Activated T-helper 9 cell treated with anti-CD3 and anti-CD28 coated beads, Interleukin-2, amount 50 U/mL, for 16 hours (primary cell): ENCODE measurements at regions not wholly inside any gene's neighbourhood (a gene's known extent, or its start where the extent isn't known, plus 50 kb on each side); places are given as distances from the start of the nearest gene placed in this dataset.

Source experiments
- DNase-seq: peaks from one replicate; pipeline ENCODE4 v3.0.0-alpha.2; 2020; ENCODE audit warnings: low read depth

- DNase-seq = no peak
Observed at GRCh38 chrX:39856472-39857121, 241.2 kb downstream of the BCOR start.

DNA sequence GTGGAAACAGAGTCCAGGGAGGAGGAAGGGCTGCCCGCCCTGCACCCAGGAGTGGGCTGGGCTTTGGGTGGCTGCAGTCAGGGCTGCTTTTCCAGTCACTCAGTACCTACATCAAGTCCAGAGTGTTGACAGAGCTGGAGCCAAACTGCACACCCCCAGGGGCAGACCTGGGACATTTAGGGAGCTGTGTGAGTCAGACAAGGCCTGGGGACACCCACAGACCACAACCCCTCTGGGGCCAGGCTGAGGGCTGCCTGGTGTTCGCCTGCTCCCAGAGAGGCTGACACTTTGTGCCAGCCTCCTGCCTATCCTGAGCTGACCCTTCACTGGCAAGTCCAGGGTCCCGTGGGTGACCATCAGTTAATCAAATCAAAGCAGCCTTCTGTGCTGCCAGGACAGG lies 240.0 kb downstream of the BCOR start:
- peak; percentile 23 for DNase-seq

DNA sequence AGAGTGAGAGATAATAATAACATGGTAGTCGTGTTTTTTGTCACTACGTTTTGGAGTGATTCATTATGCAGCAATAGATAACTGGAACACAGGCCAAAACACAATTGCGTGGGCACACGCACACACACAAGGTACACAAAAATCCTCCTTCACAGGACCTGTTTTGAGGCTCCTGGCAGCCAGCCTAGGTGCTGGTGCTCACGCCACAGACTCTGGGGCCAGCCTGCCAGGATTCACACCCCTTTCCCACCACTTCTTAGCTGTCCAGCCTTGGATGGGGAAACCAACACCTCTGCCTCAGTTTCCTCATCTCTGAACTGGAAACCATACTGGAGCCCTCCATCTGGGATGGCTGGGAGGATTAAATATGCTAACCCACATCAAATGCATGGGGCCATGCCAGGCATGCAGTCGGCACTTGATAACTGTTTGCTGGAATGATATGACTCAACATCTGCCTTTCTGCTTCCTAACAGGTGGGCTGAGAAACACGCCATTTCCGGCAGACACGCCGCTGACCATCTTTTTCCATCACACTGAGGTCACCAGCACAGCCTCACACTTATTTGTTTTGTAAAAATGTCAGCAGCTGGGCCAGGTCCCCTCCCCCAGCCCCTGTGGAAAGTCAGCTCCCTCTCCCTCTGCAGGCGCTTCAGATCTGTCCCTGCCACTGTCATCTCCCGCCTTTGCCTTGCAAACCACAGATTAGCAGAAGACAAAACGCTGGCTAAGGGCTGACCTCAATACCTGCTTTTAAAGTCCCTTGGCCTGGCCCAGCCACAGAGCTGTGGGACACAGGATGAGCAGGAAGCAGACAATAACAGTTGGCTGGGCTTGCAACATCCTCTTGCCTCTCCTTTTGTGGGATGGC lies 237.5 kb downstream of the BCOR start:
- DNase-seq = peak; percentile 79

- DNase-seq = no peak
Observed at GRCh38 chrX:39862963-39863362, 234.8 kb downstream of the BCOR start.

DNA sequence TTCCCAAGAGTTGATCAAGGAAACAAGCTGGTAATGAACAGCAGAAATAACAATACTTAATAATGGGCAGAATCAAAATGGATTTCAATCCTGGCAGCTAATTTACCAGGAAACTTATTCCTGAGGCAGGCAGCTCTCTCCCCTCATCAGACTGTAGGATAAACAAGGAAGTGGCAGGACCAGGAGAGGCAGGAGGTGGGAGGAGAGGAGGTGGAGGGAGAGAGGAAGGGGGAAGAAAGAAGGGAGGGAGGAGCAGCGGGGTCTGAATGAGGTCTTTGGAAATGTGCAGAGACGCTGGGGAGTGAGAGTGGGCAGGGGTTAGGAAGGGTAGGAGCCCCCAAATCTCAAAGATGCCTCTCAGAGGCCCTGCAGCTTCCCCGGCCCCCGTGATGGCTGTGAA lies 231.5 kb downstream of the BCOR start:
- DNase-seq = no peak

GRCh38 chrX:39869846-39870601 lies 227.7 kb downstream of the BCOR start:
- peak; percentile 71 for DNase-seq

DNA sequence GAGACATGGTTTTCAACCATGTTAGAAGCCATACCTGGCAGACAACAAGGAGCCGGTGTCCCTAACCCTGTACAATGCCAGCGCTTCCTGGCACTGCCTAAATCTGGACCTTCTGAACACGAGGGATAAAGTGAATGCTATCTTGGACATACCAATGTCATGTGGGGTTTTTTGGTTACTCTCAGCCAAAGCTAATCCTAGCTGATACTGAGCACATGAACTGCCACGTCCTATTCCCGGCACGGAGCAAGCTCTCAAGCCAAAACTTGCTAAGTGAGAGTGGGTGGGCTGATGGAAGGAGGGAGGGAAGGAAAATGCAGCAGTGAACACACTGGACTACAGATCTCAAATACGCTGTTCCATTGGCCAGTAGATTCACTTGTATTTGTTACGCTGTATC lies 226.1 kb downstream of the BCOR start:
- no peak for DNase-seq

- no peak for DNase-seq
Observed at GRCh38 chrX:39873117-39873516, 224.6 kb downstream of the BCOR start.

- DNase-seq = peak; percentile 65
Observed at GRCh38 chrX:39874202-39874816, 223.4 kb downstream of the BCOR start.

- no peak for DNase-seq
Observed at GRCh38 chrX:39875834-39876628, 221.7 kb downstream of the BCOR start.

DNA sequence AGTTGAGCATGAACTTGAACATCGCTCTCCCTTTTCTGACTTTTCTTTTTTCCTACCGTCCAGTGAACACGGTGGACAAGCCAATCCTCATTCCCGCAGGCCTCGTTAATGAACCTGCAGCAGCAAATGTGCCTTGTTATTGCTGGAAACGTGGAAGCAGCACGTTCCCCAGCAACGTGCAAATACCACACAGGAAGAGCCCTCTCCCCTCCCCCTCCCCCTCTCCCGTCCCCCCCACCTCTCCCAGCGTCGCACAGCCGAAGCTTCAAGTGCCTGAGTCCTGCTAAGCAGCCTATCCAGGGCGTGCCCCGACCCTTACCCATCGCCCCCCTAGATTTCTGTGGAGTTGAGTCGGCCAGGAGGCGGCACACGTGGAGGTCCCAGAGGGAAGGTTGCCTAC lies 219.9 kb downstream of the BCOR start:
- DNase-seq = no peak

DNA sequence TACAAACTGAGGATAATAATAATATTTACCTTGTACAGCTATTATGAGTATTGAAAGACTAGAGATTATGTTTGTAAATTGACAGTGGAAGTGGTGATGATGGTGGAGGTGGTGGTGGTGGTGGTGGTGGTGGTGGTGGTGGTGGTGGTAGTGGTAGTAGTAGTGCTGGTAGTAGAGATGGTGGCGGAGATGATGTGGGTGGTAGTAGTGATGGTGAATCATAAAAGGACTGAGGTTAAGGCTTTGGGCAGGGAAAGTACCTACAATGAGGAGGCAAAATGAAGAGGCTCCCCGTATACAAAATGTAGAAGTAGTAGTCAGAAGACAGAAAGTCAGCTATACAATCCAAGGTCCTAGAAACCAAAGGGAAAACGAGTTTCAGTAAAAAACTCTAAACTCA lies 214.1 kb downstream of the BCOR start:
- DNase-seq = peak; percentile 39

DNA sequence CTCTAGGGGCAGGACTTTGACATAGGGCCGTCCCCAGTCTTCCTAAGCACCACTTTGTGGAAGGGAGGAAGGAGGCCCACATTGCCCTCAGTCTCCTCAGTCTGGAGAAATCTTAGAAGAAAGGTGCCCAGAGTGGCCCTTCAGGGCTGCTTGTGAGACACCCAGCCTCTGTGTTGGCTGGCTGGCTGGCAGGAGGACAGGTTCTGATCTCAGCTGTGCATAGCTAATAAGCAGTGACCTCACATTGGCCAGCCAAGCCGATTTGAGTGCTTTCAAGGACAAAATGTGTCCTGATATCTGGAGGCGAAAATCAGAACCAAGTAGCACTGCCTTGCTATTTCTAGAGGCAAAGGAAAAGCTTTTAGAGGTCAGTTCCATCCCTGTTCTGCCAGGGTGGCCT lies 211.5 kb downstream of the BCOR start:
- DNase-seq = no peak

- no peak for DNase-seq
Observed at GRCh38 chrX:39888730-39889129, 209.0 kb downstream of the BCOR start.

DNA sequence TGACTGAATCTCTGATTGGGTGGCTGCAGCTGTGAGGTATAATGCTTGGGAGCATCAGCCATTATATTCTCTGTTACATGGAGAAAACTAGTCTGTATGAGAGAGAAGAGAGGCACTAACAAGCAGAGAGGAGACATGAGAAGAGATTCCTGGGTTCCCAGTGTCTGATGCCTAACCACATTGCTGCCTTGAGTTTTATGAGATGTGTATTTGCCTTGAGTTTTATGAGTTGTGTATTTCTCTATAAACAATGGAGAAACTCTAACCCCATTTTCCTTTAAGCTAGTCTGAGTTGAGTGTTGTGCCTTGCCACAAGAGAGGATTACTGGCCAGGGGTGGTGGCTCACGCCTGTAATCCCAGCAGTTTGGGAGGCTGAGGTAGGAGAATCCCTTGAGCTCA lies 208.1 kb downstream of the BCOR start:
- DNase-seq = no peak

DNA sequence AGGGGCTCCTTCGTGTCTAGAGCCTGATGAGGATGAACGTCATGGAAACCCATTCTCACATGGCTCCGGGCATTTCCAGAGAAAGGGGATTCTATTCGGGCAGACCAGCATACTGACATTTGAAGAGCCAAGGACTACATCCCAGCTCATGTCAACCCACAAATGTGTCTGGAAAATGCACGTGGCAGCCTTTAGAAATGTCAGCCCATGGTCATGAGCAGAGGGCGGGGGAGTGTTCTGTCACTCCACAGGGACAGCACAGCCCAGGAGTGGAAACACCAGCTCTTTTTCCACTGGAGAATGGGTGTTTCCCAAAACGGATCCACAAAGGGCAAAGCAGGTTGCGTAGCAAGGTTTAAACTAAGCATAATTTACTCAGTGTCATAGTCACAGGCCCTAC lies 207.0 kb downstream of the BCOR start:
- no peak for DNase-seq

DNA sequence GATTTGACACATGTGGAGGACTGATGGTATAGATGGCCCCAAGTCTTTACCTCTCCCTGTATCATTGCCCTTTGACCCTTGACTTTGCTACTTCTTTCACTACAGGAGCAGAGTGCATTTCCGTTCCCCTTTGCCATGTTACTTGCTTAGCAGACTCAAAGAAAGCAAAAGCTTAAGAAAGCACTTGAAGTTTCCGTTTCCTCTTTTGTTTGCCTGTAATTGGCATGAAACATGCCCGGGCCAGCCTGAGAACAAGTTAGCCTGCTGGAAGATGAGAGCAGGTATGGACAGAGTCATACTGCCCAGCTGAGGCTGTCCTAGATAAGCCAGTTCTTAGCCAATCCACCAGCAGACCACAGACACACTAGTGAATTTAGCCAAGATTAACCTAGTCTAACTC lies 206.0 kb downstream of the BCOR start:
- no peak for DNase-seq

- DNase-seq = no peak
Observed at GRCh38 chrX:39893417-39894338, 204.1 kb downstream of the BCOR start.

- DNase-seq = no peak
Observed at GRCh38 chrX:39894683-39895082, 203.1 kb downstream of the BCOR start.
